NOMO-1 treated with DMSO at 0.1 percent for 48 hours (cell line): ENCODE measurements at regions not wholly inside any gene's neighbourhood (a gene's known extent, or its start where the extent isn't known, plus 50 kb on each side); places are given as distances from the start of the nearest gene placed in this dataset.
A peak's percentile ranks its signal among the peaks of the same experiment; 100 is the strongest.
"Not testable (repeated sequence)": the region's sequence is repeated elsewhere in the genome, so short reads cannot be mapped to it uniquely, and the experiment has no call there.

Source experiments
- DNase-seq: peaks from one replicate; lab custom pipeline; 2025; ENCODE audit not compliant: unreplicated experiment; lab: John Stamatoyannopoulos, UW

GRCh38 chr7:153188630-153189029, 429.1 kb downstream of the ACTR3B start:
- DNase-seq: no peak

- DNase-seq: no peak
These were observed 430.9 kb downstream of the ACTR3B start for GRCh38 chr7:153190452-153190851.

GRCh38 chr7:153190986-153191385, 431.4 kb downstream of the ACTR3B start:
- no peak for DNase-seq

- DNase-seq: no peak
These were observed 433.6 kb downstream of the ACTR3B start for GRCh38 chr7:153193144-153193595.

- no peak for DNase-seq
These were observed 457.5 kb downstream of the ACTR3B start for GRCh38 chr7:153217032-153217431.

- DNase-seq: no peak
These were observed 465.3 kb downstream of the ACTR3B start for GRCh38 chr7:153224890-153225289.

- DNase-seq: not testable (repeated sequence)
These were observed 485.6 kb downstream of the ACTR3B start for GRCh38 chr7:153245136-153245535.

GRCh38 chr7:153245809-153246208, 486.3 kb downstream of the ACTR3B start:
- no peak for DNase-seq

GRCh38 chr7:153247926-153248325, 488.4 kb downstream of the ACTR3B start:
- DNase-seq: no peak

GRCh38 chr7:153258686-153259085, 499.1 kb downstream of the ACTR3B start:
- no peak for DNase-seq

- DNase-seq: no peak
These were observed 516.8 kb downstream of the ACTR3B start for GRCh38 chr7:153276394-153276793.

GRCh38 chr7:153286763-153287162, 527.2 kb downstream of the ACTR3B start:
- DNase-seq: no peak

- no peak for DNase-seq
These were observed 530.5 kb downstream of the ACTR3B start for GRCh38 chr7:153290066-153290465.

- no peak for DNase-seq
These were observed 537.6 kb downstream of the ACTR3B start for GRCh38 chr7:153297141-153297540.

GRCh38 chr7:153301936-153302335, 542.4 kb downstream of the ACTR3B start:
- no peak for DNase-seq

- no peak for DNase-seq
These were observed 560.5 kb downstream of the ACTR3B start for GRCh38 chr7:153320005-153320404.

GRCh38 chr7:153320681-153321080, 561.1 kb downstream of the ACTR3B start:
- no peak for DNase-seq

- no peak for DNase-seq
These were observed 563.4 kb downstream of the ACTR3B start for GRCh38 chr7:153322991-153323390.

GRCh38 chr7:153324094-153324493, 564.5 kb downstream of the ACTR3B start:
- no peak for DNase-seq

GRCh38 chr7:153327683-153328082, 568.1 kb downstream of the ACTR3B start:
- no peak for DNase-seq

- no peak for DNase-seq
These were observed 571.9 kb downstream of the ACTR3B start for GRCh38 chr7:153331427-153331826.

- peak; percentile 9 for DNase-seq
These were observed 594.5 kb downstream of the ACTR3B start for GRCh38 chr7:153354071-153354470.

GRCh38 chr7:153370092-153370491, 610.5 kb downstream of the ACTR3B start:
- no peak for DNase-seq

- no peak for DNase-seq
These were observed 621.1 kb downstream of the ACTR3B start for GRCh38 chr7:153380636-153381035.
